K562 (cell line): ENCODE measurements at regions not wholly inside any gene's neighbourhood (a gene's known extent, or its start where the extent isn't known, plus 50 kb on each side); places are given as distances from the start of the nearest gene placed in this dataset.

Experiments
- CHD4 ChIP-seq: fragments of 200-600 bp; sonication (generic); IDR thresholded peaks from 3 replicates; pipeline ENCODE4 v1.6.1; 2012; ENCODE audit warnings: low read depth, mild to moderate bottlenecking, mixed read lengths, low read length, inconsistent platforms; ENCODE audit not compliant: insufficient read depth, insufficient replicate concordance, poor library complexity, severe bottlenecking
- EP300 ChIP-seq: IDR thresholded peaks from 2 replicates; pipeline ENCODE4 v1.6.1; 2012; ENCODE audit warnings: low read length, improper control_type of control experiment
- NCOA6 ChIP-seq: fragments of 450-650 bp; IDR thresholded peaks from 2 replicates; pipeline ENCODE4 v1.6.1; 2017; ENCODE audit warnings: mild to moderate bottlenecking
- NFRKB ChIP-seq: fragments of 450-650 bp; IDR thresholded peaks from 2 replicates; pipeline ENCODE4 v1.6.1; 2016; ENCODE audit warnings: low read depth
- NR2C1 ChIP-seq, 2 experiments: fragments of 450-650 bp; IDR thresholded peaks; 2 replicates each; pipeline ENCODE4 v1.6.1; 2017; ENCODE audit warnings: mild to moderate bottlenecking in 2 of 2, antibody characterized with exemption in 1 of 2, inconsistent platforms in 1 of 2, missing compliant biosample characterization in 1 of 2, missing genetic modification characterization in 1 of 2
- POLR2A ChIP-seq: fragments of 450-650 bp; conservative IDR thresholded peaks from 2 replicates; pipeline ENCODE4 v1.6.1; 2016
- POLR2AphosphoS5 ChIP-seq: IDR thresholded peaks from 2 replicates; pipeline ENCODE4 v1.6.1; 2011; ENCODE audit warnings: mild to moderate bottlenecking, low read depth, low read length, moderate library complexity; ENCODE audit not compliant: control insufficient read depth, insufficient read depth
- SP1 ChIP-seq: sonication (generic); formaldehyde crosslinking; IDR thresholded peaks from 2 replicates; pipeline ENCODE4 v1.8.1; 2022; ENCODE audit warnings: mild to moderate bottlenecking, missing genetic modification reagents
- ZNF165 ChIP-seq: fragments of 250-450 bp; sonication (Bioruptor Pico); IDR thresholded peaks from 2 replicates; pipeline ENCODE4 v1.4.0; 2020; ENCODE audit warnings: borderline replicate concordance
- TF ChIP-seq, protein P1 (sequence below): sonication (generic); formaldehyde crosslinking; IDR thresholded peaks from 2 replicates; pipeline ENCODE4 v1.9.0; 2022; ENCODE audit warnings: mild to moderate bottlenecking, missing genetic modification reagents
- TF ChIP-seq, protein P2 (sequence below): fragments of 150-350 bp; conservative IDR thresholded peaks from 2 replicates; pipeline ENCODE4 v1.6.1; 2014; ENCODE audit warnings: low read length
- TF ChIP-seq, protein P3 (sequence below): sonication (generic); formaldehyde crosslinking; IDR thresholded peaks from 2 replicates; pipeline ENCODE4 v1.8.0; 2022; ENCODE audit warnings: mild to moderate bottlenecking, missing genetic modification reagents

DNA sequence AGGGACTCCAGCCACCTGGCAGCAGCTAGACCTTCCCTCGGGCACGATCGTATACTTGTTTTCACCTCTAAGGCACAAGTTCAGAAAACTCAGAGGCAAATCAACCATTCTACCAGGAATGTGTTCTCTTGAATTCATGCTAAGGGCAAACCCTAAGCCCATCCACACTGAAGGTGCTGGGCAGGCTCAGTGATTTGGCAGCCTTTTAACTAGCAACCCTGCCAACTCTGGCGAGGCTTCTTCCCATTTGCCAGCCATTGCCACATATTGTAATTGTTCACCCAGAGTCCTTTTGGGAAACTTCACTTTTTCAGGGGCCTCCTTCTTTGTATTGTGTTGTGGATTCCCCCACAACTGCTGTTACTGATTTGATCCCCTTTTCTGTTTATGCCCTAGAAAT, 298.6 kb upstream of the LDB2 start:
- no peak for TF ChIP-seq NFRKB
- TF ChIP-seq, protein P1, sequence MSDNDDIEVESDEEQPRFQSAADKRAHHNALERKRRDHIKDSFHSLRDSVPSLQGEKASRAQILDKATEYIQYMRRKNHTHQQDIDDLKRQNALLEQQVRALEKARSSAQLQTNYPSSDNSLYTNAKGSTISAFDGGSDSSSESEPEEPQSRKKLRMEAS (CRISPR knock-in tag): no peak
- no peak for TF ChIP-seq CHD4
- TF ChIP-seq, protein P2, sequence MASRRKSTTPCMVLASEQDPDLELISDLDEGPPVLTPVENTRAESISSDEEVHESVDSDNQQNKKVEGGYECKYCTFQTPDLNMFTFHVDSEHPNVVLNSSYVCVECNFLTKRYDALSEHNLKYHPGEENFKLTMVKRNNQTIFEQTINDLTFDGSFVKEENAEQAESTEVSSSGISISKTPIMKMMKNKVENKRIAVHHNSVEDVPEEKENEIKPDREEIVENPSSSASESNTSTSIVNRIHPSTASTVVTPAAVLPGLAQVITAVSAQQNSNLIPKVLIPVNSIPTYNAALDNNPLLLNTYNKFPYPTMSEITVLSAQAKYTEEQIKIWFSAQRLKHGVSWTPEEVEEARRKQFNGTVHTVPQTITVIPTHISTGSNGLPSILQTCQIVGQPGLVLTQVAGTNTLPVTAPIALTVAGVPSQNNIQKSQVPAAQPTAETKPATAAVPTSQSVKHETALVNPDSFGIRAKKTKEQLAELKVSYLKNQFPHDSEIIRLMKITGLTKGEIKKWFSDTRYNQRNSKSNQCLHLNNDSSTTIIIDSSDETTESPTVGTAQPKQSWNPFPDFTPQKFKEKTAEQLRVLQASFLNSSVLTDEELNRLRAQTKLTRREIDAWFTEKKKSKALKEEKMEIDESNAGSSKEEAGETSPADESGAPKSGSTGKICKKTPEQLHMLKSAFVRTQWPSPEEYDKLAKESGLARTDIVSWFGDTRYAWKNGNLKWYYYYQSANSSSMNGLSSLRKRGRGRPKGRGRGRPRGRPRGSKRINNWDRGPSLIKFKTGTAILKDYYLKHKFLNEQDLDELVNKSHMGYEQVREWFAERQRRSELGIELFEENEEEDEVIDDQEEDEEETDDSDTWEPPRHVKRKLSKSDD: no peak
- TF ChIP-seq ZNF165 (CRISPR knock-in tag): no peak
- no peak for TF ChIP-seq NCOA6
- no peak for TF ChIP-seq POLR2AphosphoS5
- TF ChIP-seq SP1 (CRISPR knock-in tag): no peak
- no peak for TF ChIP-seq NR2C1 (IDR thresholded peaks at IDR 0.05)
- no peak for TF ChIP-seq NR2C1 (tag; IDR thresholded peaks at IDR 0.05)
- TF ChIP-seq POLR2A: no peak
- TF ChIP-seq, protein P3, sequence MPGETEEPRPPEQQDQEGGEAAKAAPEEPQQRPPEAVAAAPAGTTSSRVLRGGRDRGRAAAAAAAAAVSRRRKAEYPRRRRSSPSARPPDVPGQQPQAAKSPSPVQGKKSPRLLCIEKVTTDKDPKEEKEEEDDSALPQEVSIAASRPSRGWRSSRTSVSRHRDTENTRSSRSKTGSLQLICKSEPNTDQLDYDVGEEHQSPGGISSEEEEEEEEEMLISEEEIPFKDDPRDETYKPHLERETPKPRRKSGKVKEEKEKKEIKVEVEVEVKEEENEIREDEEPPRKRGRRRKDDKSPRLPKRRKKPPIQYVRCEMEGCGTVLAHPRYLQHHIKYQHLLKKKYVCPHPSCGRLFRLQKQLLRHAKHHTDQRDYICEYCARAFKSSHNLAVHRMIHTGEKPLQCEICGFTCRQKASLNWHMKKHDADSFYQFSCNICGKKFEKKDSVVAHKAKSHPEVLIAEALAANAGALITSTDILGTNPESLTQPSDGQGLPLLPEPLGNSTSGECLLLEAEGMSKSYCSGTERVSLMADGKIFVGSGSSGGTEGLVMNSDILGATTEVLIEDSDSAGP (CRISPR knock-in tag): no peak
- TF ChIP-seq EP300: no peak
